HG02852 (cell line): ENCODE measurements at regions not wholly inside any gene's neighbourhood (a gene's known extent, or its start where the extent isn't known, plus 50 kb on each side); places are given as distances from the start of the nearest gene placed in this dataset.

Experiments used
- ATAC-seq: cut with Tn5 transposase; IDR thresholded peaks from one replicate; pipeline ENCODE4 v1.9.1; 2021; ENCODE audit warnings: mild to moderate bottlenecking, moderate library complexity; ENCODE audit not compliant: unreplicated experiment

DNA sequence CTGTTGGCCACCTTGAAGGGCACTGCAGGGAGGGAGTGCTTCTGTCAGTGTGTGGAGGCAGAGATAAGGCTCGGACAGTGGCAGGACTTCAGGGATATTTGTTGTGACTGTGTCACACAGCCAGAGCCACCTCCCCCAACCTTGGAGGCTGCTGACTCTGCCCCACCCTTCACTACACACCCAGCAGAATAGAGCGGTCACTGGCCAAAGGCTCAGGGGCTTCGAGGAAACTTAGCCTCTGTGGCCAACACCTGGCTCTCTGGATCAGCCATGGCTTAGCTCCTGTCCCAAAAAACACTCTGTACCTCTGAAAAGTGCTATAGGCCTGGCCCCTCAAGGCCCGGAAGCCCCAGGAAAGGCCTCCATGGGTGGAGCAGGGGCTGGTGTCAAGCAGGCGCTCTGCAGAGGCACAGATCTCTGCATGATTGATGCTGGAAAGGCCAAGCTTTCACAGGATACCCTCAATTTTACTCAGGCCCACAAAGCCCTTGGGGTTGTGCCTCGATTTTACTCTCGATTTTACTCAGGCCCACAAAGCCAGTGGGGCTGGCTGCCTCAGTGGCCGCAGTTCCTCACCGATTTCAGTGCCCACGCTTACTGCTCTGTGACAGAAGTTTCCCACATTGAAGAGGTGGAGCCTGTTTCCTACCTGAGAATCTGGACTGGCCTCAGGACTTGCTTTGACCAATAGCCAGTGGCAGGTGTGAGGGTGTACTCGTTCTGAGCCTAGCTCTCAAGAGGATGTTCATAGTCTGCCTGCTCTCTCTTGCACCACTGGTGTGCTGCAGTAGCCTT is 113.2 kb upstream of the GPR26 start:
- ATAC-seq: peak; percentile 61

DNA sequence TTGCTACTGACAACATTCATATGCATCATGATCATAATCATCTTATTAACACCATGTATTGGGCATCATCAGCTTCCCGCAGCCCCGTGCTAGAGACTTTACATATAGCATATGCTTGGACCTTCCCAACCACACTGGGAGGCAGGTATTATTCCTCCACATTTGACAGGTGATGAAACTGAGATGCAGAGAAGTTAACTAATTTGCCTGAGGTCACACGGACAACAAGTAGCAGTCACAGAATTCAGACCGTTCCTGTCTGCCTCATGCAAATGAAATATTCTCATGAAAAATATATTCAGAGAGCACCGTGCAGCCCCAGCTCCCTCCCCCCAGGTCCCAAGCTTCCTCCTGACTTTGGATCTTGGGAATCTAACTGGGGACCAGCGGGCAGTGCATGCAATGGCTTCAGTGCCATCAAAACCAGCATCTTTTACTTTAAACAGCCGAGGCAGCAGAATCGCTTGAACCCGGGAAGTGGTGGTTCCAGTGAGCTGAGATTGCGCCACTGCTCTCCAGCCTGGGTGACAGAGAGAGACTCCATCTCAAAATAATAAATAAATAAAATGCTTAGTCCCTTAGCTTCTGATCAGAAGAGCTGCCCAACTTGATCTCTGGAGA is 112.2 kb upstream of the GPR26 start:
- ATAC-seq: peak; percentile 61

DNA sequence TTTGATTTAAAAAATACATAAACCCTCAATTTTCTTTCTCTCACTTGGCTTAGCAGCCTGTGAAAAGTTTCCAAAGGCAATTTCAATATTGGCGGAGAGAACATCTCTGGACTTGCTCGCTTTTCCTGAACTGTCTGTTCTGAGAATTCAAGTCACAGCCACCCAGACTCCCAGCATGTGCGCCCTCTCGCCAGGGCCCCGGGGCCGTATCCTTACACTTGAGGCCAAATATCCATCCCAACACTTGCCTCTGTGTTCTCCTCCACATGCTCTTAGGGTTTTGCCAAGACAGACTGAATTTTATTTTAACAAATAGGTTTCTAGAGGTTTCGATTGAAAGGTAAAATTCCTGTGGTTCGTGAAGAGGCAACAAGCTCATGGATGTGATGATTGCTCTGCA is 111.5 kb upstream of the GPR26 start:
- no peak for ATAC-seq

DNA sequence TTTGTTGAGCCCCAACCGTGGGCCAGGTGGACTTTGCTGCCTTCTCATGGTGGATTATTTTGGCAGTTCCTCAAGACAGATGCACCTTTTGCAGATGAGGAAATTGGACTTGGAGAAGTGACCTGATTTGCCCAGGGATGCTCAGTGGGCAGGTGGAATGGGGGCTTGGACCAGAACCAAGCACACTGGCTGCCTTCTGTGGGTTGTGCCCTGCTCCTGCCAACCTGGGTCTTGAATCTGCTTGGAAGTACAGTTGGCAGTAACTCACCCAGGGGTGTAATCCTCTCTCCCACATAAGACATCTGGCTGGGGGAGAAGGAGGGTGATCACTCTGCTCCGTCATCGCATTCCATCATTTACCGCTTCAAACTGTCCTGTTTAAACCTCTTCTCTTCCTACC is 110.5 kb upstream of the GPR26 start:
- ATAC-seq: no peak

DNA sequence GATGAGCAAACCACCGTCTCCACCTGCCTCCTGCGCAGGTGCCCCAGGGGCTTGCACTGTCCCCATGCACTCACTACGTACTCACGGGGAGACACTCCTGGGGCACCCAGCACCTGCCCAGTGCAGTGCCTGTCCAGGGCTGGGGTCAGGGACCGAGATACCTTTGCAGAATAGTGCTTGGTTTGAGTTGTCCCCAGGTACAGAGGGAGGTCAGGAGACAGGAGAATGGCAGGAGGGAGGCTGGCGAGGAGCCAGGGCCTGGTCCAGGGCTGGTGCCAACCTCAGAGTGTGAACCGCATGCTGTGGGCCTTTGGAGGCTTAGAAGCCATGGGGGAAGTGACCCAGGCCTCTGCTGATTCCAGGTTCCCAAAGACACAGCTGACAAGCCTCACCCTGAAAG is 110.1 kb upstream of the GPR26 start:
- ATAC-seq: no peak

DNA sequence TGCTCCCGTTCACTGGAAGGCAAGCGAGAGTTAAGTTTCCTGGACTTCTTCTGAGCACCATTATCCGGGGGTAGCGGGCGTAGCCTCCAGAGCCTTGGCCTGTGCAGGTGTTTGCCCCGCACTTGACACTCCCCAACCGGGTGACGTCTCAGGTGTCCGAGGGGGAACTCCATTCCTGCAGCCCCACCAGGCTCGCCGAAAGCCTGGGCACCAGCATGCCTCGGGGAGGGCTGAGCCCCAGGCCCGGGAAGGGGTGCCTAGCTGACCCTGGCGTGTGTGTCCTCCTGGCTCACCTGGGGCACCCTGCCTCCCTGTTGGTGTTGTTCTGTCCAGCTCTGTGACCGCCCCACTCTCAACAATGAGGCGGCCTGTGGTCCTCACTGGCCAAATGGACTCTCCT is 109.4 kb upstream of the GPR26 start:
- ATAC-seq: no peak

DNA sequence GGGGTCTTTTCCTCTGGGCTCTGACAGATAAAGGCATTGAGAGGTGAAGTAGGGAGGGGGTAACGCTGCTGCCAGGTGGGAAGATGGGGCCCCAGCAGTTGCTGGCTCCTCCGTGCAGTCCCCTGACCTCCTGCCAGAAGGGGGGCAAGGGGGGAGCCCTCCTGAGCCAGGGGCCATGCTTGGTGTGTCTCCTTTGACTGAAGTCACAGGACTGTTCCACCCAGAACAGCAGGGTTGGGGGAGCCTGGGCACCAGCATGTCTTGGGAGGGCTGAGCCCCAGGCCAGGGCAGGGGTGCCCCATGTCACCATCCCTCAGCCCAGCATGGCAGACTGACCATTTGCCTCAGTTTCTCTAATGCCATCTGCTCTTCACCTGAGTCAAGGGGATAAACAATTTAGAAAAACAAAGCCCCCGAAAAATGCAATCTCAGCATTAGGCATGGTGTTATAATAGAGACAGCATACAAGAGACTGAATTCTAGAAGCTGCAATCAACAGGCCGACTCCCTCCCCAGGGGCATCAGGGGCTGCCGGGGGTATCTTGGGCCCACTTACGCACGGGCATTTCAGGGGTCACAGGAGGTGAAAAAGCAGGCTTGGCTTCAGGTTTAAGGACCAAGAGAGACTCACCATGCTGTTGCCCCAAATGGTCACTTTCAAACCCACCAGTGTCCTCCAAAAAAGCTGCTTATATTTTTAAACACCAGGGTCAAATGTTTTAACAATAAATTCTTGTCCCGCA is 108.6 kb upstream of the GPR26 start:
- ATAC-seq: no peak

DNA sequence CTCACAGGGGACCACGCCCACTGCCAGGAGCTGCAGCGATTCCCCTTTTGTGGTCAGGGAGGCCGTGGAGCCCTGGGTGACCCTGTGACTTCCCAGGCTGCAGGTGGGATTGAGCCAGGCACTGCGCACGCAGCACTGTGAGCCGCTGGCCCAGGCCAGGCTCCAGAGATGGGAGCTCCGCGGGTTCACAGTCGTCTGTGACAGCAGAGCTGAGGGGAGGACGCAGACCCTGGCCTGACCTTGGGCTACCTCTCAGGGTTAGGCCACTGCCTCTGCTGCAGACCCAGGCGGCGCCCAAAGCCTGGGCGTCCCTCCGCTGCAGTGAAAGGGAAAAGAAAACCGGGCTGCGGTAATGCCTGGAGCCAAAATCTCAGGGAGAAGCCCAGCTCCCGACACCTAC is 107.5 kb upstream of the GPR26 start:
- ATAC-seq: no peak

DNA sequence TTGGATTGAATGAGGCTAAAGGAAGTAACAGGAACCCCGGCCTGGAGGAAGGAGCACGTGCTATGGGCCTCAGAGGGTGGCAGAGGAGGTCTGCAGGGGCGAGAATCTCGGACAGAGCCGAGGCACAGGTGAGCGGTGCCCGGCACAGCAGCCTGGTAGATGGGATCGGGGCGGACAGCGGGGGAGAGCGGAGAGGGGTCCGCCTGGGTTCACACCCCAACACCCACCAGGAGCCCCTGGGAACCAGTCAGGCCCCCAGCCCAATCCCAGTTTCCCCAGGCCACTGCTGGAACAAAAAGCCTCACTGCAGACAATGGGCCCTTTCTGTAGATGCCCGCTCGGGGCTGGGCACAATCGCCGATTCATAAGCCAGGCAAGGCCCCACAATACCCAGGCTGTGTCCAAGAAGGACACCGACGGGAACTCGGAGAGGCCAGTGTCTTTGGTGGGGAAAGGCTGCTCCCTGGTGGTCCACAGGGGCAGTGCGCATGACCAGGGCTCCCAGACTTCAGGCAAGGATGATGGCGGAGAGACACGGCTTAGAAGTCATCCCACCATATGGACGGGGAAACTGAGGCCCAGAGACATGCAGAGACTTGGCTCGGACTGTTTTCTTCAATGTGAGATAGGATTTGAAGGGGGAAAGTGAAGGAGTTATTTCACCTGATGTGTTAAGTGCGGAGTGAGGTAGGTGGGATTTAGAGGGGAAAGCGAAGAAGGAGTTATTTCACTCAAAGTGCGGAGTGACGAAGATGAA is 106.9 kb upstream of the GPR26 start:
- ATAC-seq: peak; percentile 60

DNA sequence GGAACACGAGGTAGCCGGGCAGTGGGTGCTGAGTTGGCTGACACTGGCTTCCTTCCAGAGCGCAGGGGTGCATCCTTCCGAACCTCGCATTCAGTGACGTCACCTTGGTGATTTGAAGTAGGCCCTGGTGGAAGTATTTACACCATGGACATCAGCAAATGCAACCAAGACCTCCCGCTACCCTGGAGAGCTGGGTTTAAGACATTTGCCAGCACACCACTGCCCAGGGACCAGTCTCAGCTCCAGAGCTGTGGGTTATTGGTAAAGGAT is 106.4 kb upstream of the GPR26 start:
- no peak for ATAC-seq

DNA sequence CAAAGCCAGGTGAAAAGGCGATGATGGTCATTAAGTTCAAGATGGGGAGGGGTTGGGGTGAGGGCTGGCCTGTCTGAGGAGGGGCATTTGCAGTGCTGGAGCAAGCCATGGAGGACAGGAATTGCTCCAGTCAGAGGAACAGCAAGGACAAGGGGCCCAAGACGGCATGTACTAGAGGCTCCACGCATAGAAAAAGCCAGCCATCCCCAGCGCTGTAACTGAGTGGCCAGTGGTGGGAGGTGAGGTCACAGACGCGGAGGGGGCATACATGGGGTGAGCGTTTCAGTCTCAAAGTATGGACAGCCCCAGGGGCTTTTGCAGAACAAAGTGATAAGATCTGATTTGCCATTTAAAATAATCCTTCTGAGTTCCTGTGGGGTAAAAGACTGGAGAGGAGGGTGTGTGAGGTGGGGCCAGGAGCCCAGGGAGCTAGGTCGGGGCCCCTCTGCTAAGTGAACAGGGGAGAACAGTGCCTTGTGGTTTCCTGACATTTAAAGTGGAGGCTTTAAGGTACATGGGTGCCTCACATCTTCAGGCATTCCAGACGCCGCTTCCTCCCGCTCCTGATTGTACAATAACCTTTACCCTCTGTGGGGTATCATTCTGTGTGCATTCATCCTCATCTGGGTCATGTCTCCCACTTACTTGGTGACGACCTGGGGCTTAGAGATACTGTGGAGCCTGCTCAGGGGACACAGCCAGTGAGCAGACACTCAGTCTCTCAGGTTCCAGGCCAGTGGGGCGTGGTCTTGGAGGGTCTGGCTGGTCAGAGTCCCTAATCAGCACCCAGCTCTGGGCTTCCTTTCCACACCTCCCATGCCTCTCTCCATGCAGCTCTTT is 105.6 kb upstream of the GPR26 start:
- no peak for ATAC-seq

DNA sequence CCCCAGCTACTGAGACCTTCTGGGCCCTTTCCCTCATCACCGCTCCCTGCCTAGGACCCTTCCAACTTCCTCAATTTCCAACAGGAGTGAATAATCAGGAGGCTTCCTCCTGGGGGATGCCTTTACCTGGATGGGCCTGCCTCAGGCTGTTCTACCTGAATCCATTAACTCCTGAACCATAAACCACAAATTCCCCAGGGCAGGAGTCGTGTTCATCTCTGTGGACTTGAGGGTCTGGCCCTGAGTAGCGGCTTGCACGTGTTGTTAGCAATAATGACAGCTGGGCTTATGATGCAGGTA is 105.1 kb upstream of the GPR26 start:
- no peak for ATAC-seq

DNA sequence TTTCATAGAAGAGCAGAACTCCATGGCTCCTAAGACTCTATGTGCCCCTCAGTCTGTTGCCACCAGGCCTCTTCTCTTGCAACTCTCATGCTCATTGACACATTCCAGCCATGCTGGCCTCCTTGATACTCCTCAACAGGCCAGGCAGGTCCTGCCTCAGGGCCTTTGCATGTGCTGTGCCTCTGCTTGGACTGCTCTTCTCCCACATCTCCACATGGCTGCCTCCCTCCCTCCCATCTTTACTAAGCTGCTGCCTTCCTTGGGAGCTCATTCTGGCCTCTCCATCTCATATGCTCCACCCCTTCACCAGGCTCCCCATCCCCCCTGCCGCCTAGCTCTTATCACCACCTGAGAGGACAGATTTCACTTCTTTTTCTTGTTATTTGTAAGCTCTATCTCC is 103.8 kb upstream of the GPR26 start:
- no peak for ATAC-seq

DNA sequence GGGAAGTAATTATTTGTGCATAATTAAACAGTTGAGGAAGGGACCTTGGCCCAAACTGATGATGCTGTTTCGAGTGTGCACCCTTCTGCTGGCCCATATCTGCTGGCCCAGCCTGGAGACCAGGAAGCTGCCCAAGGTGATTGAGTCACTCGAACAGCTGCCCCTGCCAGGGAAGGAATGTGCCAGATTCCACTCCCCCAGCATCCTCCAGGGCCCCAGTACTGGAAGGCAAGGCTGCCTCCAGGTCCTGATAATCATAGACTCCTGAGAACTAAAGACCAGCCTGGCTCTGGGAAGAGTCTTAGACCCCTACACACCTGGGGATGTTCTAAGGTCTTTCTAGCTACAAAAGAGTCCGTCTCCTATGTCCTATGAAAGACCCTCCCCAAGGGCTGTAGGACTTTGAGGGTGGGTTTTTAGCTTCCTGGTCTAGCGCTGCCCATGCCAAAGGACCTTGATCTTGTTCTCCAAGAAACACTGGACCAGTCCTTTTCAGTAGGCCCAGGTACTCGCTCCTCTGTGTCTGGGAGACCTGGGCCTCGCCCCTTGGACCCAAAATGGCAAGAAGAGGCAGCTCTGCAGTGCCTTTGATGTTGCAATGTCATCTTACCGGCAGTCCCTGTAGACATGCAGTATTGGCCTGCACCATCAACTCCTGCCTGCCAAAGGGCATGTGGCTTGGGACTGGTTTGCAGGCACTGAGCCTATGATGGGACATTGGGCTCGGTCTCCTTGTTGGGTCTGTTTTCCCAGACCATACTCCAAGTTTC is 103.2 kb upstream of the GPR26 start:
- no peak for ATAC-seq

DNA sequence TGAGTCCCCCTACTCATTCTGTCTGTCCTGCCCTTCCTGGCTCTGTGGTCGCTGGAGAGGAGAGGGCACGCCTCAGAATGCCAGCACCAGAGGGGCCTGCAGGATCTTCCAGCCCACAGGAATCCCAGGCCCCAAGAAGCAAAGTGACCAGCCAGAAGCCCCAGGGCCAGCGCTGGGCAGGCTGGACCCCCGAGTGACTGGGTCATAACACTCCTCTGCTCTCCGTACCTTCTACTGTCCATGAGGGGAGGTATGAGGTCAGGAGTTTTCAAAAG is 102.6 kb upstream of the GPR26 start:
- ATAC-seq: no peak

DNA sequence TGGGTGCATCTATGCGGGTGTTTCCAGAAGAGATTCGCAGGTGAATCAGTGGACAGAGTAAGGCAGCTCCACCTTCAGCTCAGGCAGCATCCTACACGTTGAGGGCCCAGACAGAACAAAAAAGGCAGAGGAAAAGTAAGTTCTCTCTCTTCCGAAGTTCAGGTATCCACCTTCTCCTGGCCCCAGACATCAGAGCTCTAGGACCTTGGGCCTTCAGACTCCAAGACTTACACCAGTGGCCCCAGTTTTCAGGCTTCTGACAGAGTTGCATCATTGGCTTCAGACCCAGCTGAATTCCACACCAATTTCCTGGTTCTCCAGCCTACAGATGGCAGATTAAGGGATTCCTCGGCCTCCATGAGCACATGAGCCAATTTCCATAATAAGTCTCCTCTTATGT is 102.2 kb upstream of the GPR26 start:
- ATAC-seq: no peak

DNA sequence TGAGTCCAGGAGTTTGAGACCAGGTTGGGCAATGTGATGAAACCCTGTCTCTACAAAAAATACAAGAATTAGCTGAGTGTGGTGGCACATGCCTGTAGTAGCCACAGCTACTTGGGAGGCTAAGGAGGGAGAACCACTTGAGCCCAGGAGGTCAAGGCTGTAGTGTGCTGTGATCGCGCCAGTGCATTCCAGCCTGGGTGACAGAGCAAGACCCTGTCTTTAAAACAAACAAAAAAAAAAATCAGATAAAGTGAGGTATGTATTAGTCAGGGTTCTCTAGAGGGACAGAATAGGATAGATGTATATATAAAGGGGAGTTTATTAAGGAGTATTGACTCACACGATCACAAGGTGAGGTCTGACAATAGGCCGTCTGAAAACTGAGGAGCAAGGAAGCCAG is 101.5 kb upstream of the GPR26 start:
- ATAC-seq: no peak

DNA sequence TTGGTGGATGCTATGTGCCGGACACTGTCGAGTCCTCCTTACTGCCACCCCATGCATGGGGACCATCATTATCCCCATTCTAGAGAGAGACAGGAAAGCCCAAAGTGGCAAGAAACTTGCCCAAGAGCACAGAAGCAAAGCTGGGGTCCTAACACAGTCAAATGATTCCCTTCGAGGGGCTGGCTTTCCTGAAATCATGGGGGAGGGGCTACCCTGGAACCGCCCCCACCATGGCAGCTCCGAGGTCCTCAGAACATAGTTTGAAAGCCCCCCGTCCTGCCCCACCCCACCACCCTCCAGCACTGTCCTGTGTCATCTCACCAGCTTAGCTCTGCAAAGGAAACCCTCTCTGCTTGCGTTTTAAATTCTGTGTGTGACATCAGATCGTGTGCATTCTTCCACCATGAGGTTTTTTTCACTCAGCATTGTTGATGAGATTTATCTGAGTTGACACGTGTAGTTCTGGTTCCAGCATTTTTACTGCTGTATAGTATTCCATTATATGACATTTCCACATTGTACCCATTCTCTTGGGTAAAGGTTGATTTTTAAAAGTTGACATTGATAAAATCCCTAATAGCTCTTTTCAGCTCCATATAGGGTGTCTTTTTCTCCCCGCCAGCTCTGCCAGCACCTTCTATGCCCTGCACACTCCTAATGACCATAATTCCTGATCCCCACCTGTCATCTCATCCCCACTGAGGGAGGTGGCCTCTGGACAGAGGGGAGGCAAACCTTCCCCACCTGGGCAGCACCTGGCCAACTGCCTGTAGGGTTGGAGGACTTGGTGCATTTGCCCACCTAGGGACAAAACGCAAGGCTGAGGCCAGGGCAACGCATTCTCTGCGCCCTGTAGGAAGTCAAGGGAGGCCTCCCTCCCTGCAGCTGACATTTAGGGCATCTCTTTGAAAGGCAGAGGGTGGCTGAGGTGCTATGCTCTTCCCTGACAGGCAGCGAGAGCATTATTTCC is 100.2 kb upstream of the GPR26 start:
- no peak for ATAC-seq

DNA sequence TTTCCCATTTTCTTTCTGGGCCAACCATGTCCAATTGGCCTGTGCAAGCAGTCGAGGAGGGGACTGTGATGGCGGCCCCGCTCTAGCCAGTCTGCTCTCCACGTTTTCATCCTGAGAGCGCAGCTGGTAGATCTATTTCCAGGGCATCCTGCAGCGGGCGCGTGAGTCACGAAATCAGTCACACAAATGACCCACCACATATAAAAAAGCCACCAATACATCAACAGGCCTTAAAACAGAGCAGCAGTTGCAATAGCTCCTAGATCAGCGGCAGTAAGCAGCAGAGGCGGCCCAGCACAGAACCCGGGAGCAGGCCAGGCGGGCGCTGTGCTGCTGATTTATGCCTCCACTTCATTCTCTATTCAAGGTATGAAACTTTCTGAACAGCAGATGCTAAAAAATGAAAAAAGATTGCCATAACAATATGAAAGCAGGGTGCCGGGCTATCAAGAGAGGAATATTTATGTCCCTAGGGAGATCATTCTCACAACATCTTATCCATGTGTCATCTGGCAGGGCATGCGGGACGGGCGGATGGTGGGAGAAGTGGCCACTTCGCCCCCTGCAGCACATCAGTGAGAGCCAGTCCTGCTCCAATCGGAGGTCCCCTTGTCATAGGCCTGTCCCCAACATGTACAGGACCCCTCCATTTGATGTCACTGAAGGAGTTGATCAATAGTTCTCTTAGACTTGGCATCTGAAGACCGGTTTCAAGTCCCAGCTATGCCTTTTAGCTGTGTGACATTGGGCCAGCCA is 98.0 kb upstream of the GPR26 start:
- no peak for ATAC-seq
